ENCODE measurements at regions not wholly inside any gene's neighbourhood (a gene's known extent, or its start where the extent isn't known, plus 50 kb on each side); places are given as distances from the start of the nearest gene placed in this dataset.

DNA sequence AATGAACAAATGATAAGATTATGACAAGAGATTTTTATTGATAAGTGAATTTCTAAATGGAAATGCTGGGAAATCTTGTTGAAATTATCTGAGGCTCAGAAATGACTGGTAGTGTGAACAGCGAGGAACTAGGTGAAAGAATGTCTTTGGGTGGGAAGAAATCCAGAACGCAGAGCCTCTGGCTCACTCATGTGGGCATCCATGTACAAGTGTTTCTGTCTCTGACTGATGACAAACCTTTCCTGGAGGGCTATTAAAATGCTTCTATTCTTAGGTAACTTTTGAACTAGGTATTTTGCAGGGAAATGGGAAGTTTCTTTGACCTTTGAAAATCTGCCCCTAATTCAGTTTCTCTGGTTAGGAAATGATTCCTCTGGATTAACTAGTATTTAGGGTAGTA is 598.6 kb downstream of the SLC4A3 start:
- Histone ChIP-seq H3K4me1 (replicated peaks) (peaks cover 66% of the 10 kb centered on the region), H3K9me3 (replicated peaks) (no peaks in the 10 kb centered on the region), H3K27me3 (replicated peaks) (no peaks in the 10 kb centered on the region), H3K4me3 (no peak overlapping the region), H3K36me3 (no peaks in the 10 kb centered on the region), H3K27ac (peak overlapping the region; percentile 82)
- peak in 1 of 2 experiments; percentile 7 for DNase-seq (ENCODE audit: low read depth in 1 of 2, low spot score in 2 of 2)

DNA sequence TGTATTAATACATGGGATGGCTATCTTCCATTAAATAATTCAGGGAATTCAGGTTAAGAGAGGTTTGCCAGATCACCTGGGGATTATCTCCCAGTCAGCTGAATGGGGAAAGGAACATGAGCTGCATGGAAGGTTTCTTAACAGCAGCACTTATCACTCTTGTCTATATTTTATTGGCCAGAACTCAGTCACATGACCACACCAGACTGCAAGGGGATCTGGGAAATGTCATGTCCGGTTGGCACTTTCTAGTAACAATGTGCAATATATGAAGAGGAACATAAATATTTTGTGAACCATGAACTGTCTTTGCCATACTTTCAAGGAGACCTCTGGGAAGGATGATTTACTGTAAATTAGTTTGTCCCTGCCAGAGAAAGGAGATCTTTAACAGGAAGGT is 599.1 kb downstream of the SLC4A3 start:
- peaks cover 66% of the 10 kb centered on the region for H3K4me1 ChIP-seq (replicated peaks)
- no peaks in the 10 kb centered on the region for H3K27me3 ChIP-seq (replicated peaks)
- H3K36me3 ChIP-seq: no peaks in the 10 kb centered on the region
- peak overlapping the region; percentile 82 for H3K27ac ChIP-seq
- no peak overlapping the region for H3K4me3 ChIP-seq
- H3K9me3 ChIP-seq (replicated peaks): no peaks in the 10 kb centered on the region
- no peak for DNase-seq (ENCODE audit: low read depth in 1 of 2, low spot score in 2 of 2)

GRCh38 chr2:220227266-220227920 is 600.0 kb downstream of the SLC4A3 start:
- Histone ChIP-seq H3K9me3 (replicated peaks) (no peaks in the 10 kb centered on the region), H3K4me1 (replicated peaks) (peaks cover 66% of the 10 kb centered on the region), H3K36me3 (no peaks in the 10 kb centered on the region), H3K27ac (peak overlapping the region; percentile 82), H3K4me3 (no peak overlapping the region), H3K27me3 (replicated peaks) (no peaks in the 10 kb centered on the region)
- DNase-seq (ENCODE audit: low read depth in 1 of 2, low spot score in 2 of 2): peak in 1 of 2 experiments; percentile 12

DNA sequence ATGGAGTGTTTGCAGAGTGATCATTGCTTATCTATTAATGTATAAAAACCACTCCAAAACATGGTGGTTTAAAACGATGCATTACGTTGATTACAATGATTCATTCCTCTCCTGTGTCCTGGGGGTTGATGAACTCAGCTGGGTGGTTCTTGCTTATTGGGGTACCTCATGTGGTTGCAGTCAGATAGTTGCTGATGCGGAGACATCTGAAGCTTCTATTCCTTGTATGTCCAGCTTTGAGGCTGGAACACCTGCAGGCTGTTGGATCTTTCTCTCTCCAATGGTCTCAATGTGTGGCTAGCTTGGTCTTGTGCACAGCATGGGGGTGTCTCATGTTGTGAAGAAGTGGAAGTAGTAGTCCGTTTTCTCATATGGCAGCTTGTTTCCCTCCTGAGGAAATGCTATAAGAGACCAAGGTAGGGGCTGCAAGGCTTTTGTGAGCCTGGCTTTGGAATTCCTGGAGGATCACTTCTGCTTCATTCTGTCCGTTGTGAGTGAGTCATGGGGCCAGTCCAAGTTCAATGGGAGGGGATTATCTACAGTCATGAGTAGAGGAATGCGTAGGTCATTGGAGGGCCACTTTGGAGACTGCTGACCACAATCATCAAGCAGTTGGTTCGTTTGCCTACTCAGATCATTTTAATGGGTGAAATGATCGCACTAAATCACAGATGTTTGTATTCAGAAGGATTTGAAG is 601.0 kb downstream of the SLC4A3 start:
- no peaks in the 10 kb centered on the region for H3K9me3 ChIP-seq (replicated peaks)
- peak overlapping the region; percentile 11 for H3K4me3 ChIP-seq
- peak overlapping the region; percentile 82 for H3K27ac ChIP-seq
- H3K4me1 ChIP-seq (replicated peaks): peaks cover 66% of the 10 kb centered on the region
- no peaks in the 10 kb centered on the region for H3K36me3 ChIP-seq
- DNase-seq (ENCODE audit: low read depth in 1 of 2, low spot score in 2 of 2): peak; percentile 92 to 93
- no peaks in the 10 kb centered on the region for H3K27me3 ChIP-seq (replicated peaks)

GRCh38 chr2:220240641-220241040 is 613.2 kb downstream of the SLC4A3 start:
- no peaks in the 10 kb centered on the region for H3K27me3 ChIP-seq (replicated peaks)

DNA sequence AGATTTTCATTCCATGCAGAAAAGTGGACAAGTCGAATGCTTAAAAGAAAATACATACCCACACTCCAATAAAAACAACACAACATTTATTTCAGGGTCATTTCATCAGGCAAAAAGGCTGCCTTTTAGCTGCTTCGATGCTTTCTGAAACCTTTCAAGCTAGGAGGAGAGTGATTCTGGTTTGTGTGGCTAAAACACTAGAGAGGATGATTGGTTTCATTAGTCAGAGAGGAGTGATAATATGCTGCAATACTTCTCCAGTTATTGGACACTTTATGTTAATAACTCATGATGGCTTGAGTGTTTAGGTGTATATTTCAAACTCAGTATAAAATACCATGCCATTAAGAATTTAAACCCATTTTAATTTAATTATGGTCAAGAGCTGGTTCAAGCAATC is 614.0 kb downstream of the SLC4A3 start:
- H3K27ac ChIP-seq: no peak overlapping the region
- H3K4me3 ChIP-seq: no peak overlapping the region
- DNase-seq (ENCODE audit: low read depth in 1 of 2, low spot score in 2 of 2): no peak
- H3K36me3 ChIP-seq: no peaks in the 10 kb centered on the region
- peaks cover 9% of the 10 kb centered on the region for H3K4me1 ChIP-seq (replicated peaks)
- no peaks in the 10 kb centered on the region for H3K9me3 ChIP-seq (replicated peaks)
- no peaks in the 10 kb centered on the region for H3K27me3 ChIP-seq (replicated peaks)

More at GRCh38 chr2:220240641-220241040, 613.2 kb downstream of the SLC4A3 start:
- Histone ChIP-seq H3K4me1 (replicated peaks) (peaks cover 9% of the 10 kb centered on the region), H3K27ac (no peak overlapping the region), H3K4me3 (no peak overlapping the region), H3K36me3 (no peaks in the 10 kb centered on the region), H3K9me3 (replicated peaks) (no peaks in the 10 kb centered on the region)
- no peak for DNase-seq (ENCODE audit: low read depth in 1 of 2, low spot score in 2 of 2)

GRCh38 chr2:220243571-220243970 is 616.1 kb downstream of the SLC4A3 start:
- Histone ChIP-seq H3K27me3 (replicated peaks) (no peaks in the 10 kb centered on the region), H3K9me3 (replicated peaks) (no peaks in the 10 kb centered on the region), H3K27ac (no peak overlapping the region), H3K4me1 (replicated peaks) (peaks cover 9% of the 10 kb centered on the region), H3K4me3 (no peak overlapping the region), H3K36me3 (no peaks in the 10 kb centered on the region)
- peak in 1 of 2 experiments; percentile 33 for DNase-seq (ENCODE audit: low read depth in 1 of 2, low spot score in 2 of 2)

DNA sequence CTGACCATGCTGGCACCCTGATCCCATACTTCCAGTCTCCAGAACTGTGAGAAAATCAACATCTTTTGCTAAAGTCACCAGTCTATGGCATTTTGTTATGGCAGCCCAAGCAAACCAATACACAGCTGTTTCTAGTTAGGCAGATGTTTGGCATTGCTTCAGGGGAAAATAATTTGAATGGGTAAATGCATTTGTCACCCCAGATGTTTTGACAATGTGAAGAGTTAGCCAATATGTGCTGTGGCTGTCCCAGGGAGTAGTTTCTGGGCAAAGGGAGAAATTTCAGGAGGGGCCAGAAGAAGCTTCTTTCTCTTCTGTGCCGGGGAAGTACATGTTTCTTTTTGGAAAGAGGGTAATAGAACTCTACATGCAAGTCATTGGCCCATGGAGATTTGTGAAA is 619.0 kb downstream of the SLC4A3 start:
- no peaks in the 10 kb centered on the region for H3K27me3 ChIP-seq (replicated peaks)
- no peak overlapping the region for H3K4me3 ChIP-seq
- no peaks in the 10 kb centered on the region for H3K9me3 ChIP-seq (replicated peaks)
- no peaks in the 10 kb centered on the region for H3K36me3 ChIP-seq
- no peak overlapping the region for H3K27ac ChIP-seq
- H3K4me1 ChIP-seq (replicated peaks): peaks cover 9% of the 10 kb centered on the region
- DNase-seq (ENCODE audit: low read depth in 1 of 2, low spot score in 2 of 2): no peak

GRCh38 chr2:220247588-220248350 is 620.3 kb downstream of the SLC4A3 start:
- H3K36me3 ChIP-seq: no peaks in the 10 kb centered on the region
- peaks cover 9% of the 10 kb centered on the region for H3K4me1 ChIP-seq (replicated peaks)
- H3K27ac ChIP-seq: no peak overlapping the region
- H3K9me3 ChIP-seq (replicated peaks): no peaks in the 10 kb centered on the region
- DNase-seq (ENCODE audit: low read depth in 1 of 2, low spot score in 2 of 2): no peak
- no peaks in the 10 kb centered on the region for H3K27me3 ChIP-seq (replicated peaks)
- no peak overlapping the region for H3K4me3 ChIP-seq

DNA sequence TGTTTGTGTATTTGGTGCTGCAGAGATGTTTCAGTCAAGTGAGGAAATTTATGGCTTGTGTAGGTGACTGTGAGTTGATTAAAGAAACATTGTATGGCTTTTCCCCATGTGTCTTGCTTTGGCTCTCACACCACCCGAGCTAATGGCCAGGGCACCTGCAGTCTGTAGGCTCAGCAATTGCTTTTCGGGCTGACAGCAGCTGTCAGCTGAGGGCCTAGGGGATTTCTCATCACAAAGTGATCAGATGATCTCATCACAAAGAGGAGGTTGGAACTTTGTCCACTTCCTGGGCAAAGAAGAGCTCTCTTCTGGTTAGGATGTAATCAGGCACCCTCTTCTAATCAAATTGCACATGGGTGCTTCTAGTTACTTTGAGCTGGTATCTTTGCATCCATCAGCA is 632.2 kb downstream of the SLC4A3 start:
- Histone ChIP-seq H3K4me1 (replicated peaks) (no peaks in the 10 kb centered on the region), H3K9me3 (replicated peaks) (no peaks in the 10 kb centered on the region), H3K36me3 (no peaks in the 10 kb centered on the region), H3K27me3 (replicated peaks) (no peaks in the 10 kb centered on the region; the same call in 1 of the 2 replicates), H3K27ac (no peak overlapping the region), H3K4me3 (no peak overlapping the region)
- no peak for DNase-seq (ENCODE audit: low read depth in 1 of 2, low spot score in 2 of 2)

DNA sequence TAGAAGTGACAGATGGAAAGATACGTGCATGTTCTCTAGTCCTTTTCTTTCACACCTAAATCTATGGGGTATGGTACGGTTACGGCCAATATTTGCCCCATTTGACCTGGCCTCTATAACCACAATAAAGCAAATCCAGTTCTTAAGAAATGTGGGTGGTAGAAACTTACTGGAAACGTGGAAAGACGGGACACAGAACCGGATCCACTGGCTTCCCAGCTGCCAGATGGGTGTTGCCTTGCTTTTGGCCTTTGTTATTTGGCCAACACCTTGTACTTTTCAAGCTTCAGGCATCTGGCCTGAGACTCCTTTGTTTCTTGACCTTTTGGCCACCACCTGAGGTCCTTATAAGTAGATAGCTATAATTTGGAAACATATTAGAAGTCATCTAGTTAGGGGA is 635.9 kb downstream of the SLC4A3 start:
- Histone ChIP-seq H3K4me3 (no peak overlapping the region), H3K27me3 (replicated peaks) (no peaks in the 10 kb centered on the region), H3K27ac (no peak overlapping the region), H3K9me3 (replicated peaks) (no peaks in the 10 kb centered on the region), H3K36me3 (no peaks in the 10 kb centered on the region), H3K4me1 (replicated peaks) (no peaks in the 10 kb centered on the region)
- DNase-seq (ENCODE audit: low read depth in 1 of 2, low spot score in 2 of 2): no peak

DNA sequence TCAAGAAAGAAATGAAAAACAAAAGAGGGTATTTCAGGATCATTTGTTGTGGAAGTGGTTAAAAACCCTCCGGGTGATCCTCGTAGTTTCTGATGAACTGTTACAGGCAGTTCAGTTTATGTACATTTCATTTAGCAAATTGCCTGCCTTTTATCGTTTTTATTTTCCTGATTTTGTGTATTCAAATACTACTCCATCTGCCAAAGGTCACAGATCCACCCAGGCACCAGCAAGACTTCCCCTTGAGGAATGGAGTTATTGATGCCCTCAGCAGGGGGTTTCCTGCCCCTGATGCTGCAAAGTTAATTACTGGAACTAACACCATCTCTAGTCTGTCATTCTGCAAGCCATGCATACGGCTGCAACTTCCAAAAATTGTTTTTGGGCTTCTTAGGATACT is 641.9 kb downstream of the SLC4A3 start:
- Histone ChIP-seq H3K4me3 (no peak overlapping the region), H3K27ac (no peak overlapping the region), H3K4me1 (replicated peaks) (no peaks in the 10 kb centered on the region), H3K36me3 (no peaks in the 10 kb centered on the region), H3K9me3 (replicated peaks) (no peaks in the 10 kb centered on the region), H3K27me3 (replicated peaks) (no peaks in the 10 kb centered on the region)
- DNase-seq (ENCODE audit: low read depth in 1 of 2, low spot score in 2 of 2): no peak

DNA sequence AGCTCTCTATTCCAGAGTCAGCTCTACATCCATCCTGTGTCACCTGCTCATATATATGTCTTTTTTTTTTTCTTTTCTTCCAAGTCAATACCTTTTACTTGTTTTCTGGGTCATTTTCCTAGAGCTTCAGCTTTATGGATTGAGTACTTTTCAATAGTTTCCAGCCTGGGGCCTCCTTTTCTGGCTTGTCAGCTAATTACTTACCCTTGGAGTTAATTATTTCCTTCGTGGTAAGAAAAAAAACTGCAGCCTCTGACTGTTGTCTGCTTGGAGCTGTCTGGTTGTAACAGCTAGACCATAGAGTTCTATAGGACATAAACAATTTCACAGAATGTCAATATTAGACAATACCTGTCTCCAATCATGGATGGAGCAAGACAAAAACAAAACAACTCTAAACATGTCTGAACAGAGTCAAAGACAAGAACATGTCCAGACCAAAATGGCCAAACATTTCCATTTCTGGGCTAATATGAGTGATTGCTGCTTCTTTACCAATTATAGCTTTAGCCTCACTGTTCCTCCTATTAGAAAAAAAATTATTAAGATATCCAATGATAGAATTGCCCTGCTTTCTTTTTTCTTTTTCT is 643.1 kb downstream of the SLC4A3 start:
- H3K4me1 ChIP-seq (replicated peaks): no peaks in the 10 kb centered on the region
- no peaks in the 10 kb centered on the region for H3K27me3 ChIP-seq (replicated peaks)
- no peak for DNase-seq (ENCODE audit: low read depth in 1 of 2, low spot score in 2 of 2)
- no peak overlapping the region for H3K27ac ChIP-seq
- H3K9me3 ChIP-seq (replicated peaks): no peaks in the 10 kb centered on the region
- H3K36me3 ChIP-seq: no peaks in the 10 kb centered on the region
- H3K4me3 ChIP-seq: no peak overlapping the region

DNA sequence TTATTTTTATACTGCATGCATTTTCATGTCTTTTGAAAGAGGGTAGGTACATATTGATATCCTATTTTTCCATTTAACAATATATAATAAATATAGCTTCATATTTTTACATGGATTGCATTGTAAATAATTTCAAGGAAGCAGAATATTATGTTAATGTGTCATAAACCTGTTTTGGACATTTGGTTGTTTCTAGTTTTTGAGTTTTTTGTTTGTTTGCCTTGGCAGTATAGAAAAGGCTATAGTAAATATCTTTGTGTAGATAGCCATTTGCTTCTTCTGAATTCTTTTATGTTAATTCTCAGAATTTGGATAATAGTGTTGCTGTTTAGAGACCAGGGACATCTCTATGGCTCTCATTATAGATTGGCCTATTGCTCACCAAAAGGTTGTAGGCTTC is 645.2 kb downstream of the SLC4A3 start:
- Histone ChIP-seq H3K36me3 (no peaks in the 10 kb centered on the region), H3K27me3 (replicated peaks) (no peaks in the 10 kb centered on the region), H3K4me1 (replicated peaks) (peaks cover 8% of the 10 kb centered on the region), H3K4me3 (no peak overlapping the region), H3K27ac (no peak overlapping the region), H3K9me3 (replicated peaks) (no peaks in the 10 kb centered on the region)
- no peak for DNase-seq (ENCODE audit: low read depth in 1 of 2, low spot score in 2 of 2)
